Coronary artery (tissue), 2 donors: ENCODE measurements at regions not wholly inside any gene's neighbourhood (a gene's known extent, or its start where the extent isn't known, plus 50 kb on each side); places are given as distances from the start of the nearest gene placed in this dataset.

Source experiments
- DNase-seq: peaks from one replicate; pipeline ENCODE4 v3.0.0-alpha.2; 2017; ENCODE audit warnings: low spot score
- H3K27ac ChIP-seq, 2 donors: fragments of 200-600 bp; sonication (generic); one replicate each; pipeline ENCODE4 v1.5.1; 2016 to 2019
- H3K4me3 ChIP-seq: fragments of 200-600 bp; sonication (generic); 2 replicates; pipeline ENCODE4 v1.5.1; 2016; ENCODE audit warnings: mild to moderate bottlenecking, moderate library complexity
- TF ChIP-seq, protein P1 (sequence below): fragments of 200-600 bp; sonication (generic); IDR thresholded peaks from one replicate; pipeline ENCODE4 v1.5.1; 2019; ENCODE audit warnings: antibody characterized with exemption

DNA sequence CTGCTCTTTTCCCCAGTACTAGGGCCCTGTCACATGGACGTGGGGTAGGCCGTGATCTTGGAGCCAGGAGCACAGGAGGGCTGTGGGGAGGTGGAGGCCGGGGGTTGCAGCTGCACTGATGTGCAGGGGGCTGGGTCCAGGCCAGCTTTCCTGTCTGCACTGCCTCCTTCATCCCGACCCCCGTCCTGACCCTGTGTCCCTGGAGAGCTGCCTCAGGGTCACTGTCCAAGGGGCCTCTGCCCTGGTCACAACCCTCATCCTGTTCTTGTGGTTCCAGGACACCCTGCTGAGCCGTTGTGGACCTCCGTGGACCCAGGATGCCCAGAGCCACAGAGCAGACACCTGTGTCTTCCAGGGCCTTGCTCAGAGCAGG, 91.7 kb upstream of the ADRA2C start:
- H3K27ac ChIP-seq = no peak overlapping the region

DNA sequence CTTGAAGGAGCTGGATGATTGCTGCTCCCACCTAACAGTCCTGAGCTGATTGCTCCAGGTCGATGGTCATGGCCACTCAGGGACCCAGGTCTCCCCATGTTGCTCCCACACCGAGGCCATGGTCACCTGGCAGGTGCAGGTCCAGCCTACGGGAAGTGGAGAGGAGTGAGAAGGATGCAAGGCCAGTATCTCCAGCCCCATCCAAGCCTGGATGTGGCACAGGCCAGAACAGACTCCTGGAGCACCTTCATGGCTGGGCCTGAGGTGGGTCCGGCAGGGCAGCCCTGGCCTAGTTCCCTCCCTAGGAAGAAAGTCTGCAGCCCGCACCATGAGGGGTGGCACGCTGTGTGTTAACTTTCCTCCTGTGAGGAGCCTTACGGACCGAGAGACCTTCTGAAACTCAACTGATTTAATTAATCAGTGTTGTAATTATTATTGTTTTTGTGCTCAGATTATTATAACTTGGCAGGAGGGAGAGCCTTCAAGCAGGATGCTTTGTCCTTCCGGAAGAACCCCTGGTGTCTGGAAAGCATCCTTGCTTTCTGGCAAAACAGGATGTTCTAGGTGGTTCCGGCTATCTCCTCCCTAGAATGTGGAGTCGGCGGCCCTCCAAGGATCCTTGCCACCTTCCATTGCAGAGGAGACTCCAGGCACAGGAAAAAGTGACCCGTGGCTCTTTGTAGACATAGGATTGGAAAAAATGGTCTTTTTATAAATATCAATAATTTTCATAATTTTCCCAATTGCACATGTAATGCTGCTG, 92.3 kb upstream of the ADRA2C start:
- Histone ChIP-seq H3K4me3 (no peak overlapping the region), H3K27ac (no peak overlapping the region)
- TF ChIP-seq, protein P1, sequence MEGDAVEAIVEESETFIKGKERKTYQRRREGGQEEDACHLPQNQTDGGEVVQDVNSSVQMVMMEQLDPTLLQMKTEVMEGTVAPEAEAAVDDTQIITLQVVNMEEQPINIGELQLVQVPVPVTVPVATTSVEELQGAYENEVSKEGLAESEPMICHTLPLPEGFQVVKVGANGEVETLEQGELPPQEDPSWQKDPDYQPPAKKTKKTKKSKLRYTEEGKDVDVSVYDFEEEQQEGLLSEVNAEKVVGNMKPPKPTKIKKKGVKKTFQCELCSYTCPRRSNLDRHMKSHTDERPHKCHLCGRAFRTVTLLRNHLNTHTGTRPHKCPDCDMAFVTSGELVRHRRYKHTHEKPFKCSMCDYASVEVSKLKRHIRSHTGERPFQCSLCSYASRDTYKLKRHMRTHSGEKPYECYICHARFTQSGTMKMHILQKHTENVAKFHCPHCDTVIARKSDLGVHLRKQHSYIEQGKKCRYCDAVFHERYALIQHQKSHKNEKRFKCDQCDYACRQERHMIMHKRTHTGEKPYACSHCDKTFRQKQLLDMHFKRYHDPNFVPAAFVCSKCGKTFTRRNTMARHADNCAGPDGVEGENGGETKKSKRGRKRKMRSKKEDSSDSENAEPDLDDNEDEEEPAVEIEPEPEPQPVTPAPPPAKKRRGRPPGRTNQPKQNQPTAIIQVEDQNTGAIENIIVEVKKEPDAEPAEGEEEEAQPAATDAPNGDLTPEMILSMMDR = no peak
- DNase-seq = no peak

More for the DNA sequence above, 91.7 kb upstream of the ADRA2C start:
- TF ChIP-seq, protein P1 = no peak
- DNase-seq = no peak
- no peak overlapping the region for H3K4me3 ChIP-seq

DNA sequence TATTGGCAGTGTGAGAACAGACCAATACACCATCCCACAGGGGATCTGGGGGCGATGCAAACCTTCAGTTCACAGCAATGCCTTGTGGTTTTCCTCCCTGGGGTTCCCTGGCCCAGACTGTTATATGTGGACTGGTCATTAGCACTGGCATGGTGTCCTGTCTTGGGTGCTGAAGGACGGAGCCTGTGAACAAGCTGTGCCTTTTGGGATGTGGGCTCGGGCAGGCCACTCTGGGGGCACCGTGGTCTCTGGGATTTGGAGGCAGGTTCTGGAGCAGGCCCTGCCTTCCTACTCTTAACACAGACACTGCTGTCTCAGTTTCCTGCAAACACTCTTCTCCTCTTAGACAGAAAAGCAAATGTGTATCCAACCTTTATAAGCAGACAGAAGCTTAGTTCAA, 93.0 kb upstream of the ADRA2C start:
- TF ChIP-seq, protein P1 = no peak
- no peak overlapping the region for H3K27ac ChIP-seq
- no peak for DNase-seq
- H3K4me3 ChIP-seq = no peak overlapping the region

DNA sequence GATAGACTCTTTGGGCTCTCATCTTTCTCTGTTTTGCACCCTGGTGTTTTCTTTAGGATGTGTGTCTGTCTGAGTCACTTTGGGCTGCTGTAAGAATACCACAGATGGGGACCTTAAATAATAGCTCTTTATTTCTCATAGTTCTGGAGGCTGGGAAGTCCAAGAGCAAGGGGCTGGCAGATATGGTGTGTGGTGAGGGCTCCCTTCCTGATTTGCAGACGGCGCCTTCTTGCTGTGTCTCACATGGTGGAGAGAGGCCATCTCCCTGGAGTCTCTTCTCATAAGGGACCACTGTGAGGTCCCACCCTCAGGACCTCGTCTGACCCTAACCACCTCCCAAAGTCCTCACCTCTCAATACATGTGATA, 93.7 kb upstream of the ADRA2C start:
- TF ChIP-seq, protein P1 = no peak
- Histone ChIP-seq H3K27ac (no peak overlapping the region), H3K4me3 (no peak overlapping the region)
- DNase-seq = no peak

DNA sequence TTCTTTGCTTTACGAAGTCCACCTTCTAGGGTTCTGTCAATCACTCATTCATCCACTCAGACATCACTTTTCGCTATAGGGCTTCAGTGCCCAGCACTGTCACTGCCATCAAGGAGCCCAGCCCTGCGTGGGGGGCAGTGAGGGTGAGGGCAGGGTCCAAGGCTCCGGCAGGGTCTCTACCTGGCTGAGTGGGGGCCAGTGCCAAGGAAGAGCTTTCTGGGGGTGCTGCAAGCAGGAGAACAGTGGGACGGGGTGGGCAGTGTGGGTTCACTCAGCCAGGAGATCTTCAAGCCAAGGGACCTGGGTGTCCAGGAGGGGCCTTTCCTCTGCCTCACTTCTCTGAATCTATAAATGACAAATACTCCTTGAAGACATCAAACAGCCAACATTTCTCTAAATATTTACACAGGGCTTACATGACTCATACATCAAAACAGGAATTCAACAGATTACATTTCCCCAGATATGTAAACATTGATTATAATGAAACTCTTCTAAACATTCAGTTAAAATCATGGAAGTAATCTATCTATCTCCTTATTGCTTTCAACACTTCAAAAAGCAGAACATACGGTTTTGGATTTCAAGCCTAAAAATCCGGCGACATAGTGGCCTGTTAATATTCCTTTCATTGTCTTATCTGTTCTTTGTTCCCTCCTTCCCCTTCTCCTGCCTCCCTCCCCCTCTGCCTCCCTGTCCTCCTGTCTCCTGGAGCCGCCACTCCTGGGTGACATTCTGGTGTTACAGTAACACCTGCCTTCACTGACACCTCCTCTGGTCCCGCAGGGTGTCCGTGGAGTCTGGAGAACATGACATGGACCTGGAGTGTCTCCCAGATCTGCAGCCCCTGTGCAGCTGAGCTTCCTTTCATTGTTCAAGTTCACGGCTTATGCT, 94.4 kb upstream of the ADRA2C start:
- no peak for DNase-seq
- Histone ChIP-seq H3K27ac (no peak overlapping the region), H3K4me3 (no peak overlapping the region)
- TF ChIP-seq, protein P1 = no peak

DNA sequence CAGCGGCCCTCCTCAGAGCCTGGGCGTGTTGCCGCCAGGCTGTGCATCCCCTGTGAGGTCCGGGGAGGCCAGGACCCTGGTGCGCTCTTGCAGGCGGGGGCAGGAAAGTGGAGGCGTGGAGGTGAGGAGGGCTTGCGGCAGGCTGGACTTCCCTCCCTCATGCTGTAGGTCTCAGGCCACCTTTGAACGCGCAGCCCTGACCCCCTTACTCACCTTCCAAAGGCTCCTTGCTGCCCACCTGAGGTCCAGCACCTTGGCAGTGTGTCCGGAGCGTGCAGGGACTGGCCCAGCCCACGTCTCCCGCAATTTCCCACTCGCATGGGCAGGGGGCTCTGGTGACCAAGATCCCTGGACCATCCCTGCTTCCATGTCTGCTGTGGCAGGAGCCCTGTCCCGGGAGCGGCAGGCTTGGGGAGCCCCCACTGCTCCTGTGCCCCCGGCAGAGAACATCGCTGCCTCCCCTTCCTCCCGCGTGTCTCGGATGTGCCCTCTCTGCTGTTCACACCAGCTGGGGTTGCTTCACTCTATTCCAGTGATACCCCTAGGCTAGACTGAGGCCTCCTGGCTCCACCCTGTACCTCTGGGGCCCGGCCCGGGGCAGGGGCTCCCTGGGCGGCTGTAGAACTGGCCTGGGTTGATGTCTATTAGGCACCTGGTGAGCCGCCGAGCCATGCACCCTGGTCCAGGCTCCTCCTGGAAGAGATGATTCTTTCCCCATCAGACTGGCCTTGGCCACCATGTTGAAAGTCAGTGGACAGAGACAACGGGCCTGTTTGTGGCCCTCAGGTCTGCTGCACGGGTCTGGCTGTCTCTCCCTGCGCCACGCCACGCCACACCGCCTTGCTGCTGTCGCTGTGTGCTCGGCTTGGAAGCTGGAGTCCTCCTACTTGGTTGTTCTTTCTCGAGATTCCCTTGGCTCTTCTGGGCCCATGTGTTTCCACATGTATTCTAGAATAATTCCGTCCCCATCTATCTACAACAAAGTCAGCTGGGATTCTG, 95.4 kb upstream of the ADRA2C start:
- DNase-seq = no peak
- Histone ChIP-seq H3K4me3 (no peak overlapping the region), H3K27ac (no peak overlapping the region)
- TF ChIP-seq, protein P1 = no peak
